Esophagus muscularis mucosa (tissue), 4 donors: ENCODE measurements at regions not wholly inside any gene's neighbourhood (a gene's known extent, or its start where the extent isn't known, plus 50 kb on each side); places are given as distances from the start of the nearest gene placed in this dataset.

ENCODE experiments used
- CTCF ChIP-seq, 3 experiments: fragments of 200-600 bp in 2 of 3; fragments of 450-650 bp in 1 of 3; sonication (generic) in 2 of 3; IDR thresholded peaks; one replicate each; pipeline ENCODE4 v1.5.1; 2017 to 2019; ENCODE audit warnings: antibody characterized with exemption in 3 of 3, mild to moderate bottlenecking in 2 of 3, moderate library complexity in 1 of 3
- EP300 ChIP-seq: sonication (generic); formaldehyde crosslinking; IDR thresholded peaks from one replicate; pipeline ENCODE4 v1.6.1; 2017; ENCODE audit warnings: antibody characterized with exemption
- POLR2A ChIP-seq: fragments of 450-650 bp; IDR thresholded peaks from one replicate; pipeline ENCODE4 v1.6.1; 2017; ENCODE audit warnings: antibody characterized with exemption, moderate library complexity, mild to moderate bottlenecking, low read depth

DNA sequence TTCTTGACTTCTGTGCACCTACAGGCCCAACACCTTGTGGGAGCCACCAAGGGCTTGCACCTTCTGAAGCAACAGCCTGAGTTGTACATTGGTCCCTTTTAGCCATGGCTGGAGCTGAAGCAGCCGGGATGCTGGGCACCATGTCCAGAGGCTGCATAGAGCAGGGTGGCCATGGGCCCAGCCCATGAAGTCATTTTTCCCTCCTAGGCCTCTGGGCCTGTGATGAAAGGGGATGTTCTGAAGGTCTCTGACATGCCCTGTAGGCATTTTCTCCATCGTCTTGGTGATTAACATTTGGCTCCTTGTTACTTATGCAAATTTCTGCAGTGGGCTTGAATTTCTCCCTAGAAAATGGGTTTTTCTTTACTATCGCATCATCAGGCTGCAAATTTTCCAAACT is 83.1 kb upstream of the ACVR1 start:
- no peak for TF ChIP-seq CTCF (IDR thresholded peaks at IDR 0.05)
- TF ChIP-seq POLR2A = no peak
- TF ChIP-seq EP300 = no peak
